HEK293T (cell line): ENCODE measurements at regions not wholly inside any gene's neighbourhood (a gene's known extent, or its start where the extent isn't known, plus 50 kb on each side); places are given as distances from the start of the nearest gene placed in this dataset.

Experiments used
- BHLHE40 ChIP-seq: fragments of 450-650 bp; IDR thresholded peaks from 2 replicates; pipeline ENCODE4 v1.6.1; 2016; ENCODE audit warnings: mild to moderate bottlenecking, moderate library complexity, borderline replicate concordance
- ELF4 ChIP-seq: fragments of 450-650 bp; IDR thresholded peaks from 2 replicates; pipeline ENCODE4 v1.6.1; 2017; ENCODE audit warnings: antibody characterized with exemption
- FOXK2 ChIP-seq: fragments of 450-650 bp; IDR thresholded peaks from 2 replicates; pipeline ENCODE4 v1.6.1; 2016; ENCODE audit warnings: mild to moderate bottlenecking
- FOXM1 ChIP-seq: fragments of 450-650 bp; IDR thresholded peaks from 2 replicates; pipeline ENCODE4 v1.6.1; 2017; ENCODE audit warnings: mild to moderate bottlenecking, borderline replicate concordance
- L3MBTL2 ChIP-seq: fragments of 450-650 bp; conservative IDR thresholded peaks from 2 replicates; pipeline ENCODE4 v1.6.1; 2016; ENCODE audit warnings: mild to moderate bottlenecking
- NFRKB ChIP-seq: fragments of 450-650 bp; IDR thresholded peaks from 2 replicates; pipeline ENCODE4 v1.6.1; 2016; ENCODE audit warnings: mild to moderate bottlenecking, moderate library complexity
- ZNF384 ChIP-seq: fragments of 450-650 bp; IDR thresholded peaks from 2 replicates; pipeline ENCODE4 v1.6.1; 2016
- TF ChIP-seq, protein P1 (sequence below): fragments of 450-650 bp; IDR thresholded peaks from 2 replicates; pipeline ENCODE4 v1.6.1; 2016

DNA sequence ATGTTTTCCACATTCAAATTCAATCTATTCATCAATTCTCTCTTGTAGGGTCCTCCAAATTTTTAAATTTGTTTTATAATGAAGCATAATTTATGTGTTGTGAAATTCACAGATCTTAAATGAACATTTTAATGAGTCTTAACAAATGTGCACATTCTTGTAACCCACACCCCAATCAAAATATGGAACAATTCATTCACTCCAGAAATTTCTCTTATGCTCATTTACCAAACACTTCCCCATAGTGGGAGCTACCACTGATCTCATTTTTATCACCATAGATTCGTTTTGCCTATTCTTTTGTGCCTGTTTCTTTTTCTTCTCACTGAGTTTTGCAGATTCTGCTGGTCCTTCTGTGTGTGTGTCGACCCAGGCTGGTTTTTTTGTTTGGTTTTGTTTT is 664.1 kb downstream of the EFNB2 start:
- TF ChIP-seq NFRKB = no peak
- TF ChIP-seq L3MBTL2 = no peak
- no peak for TF ChIP-seq FOXM1
- TF ChIP-seq, protein P1, sequence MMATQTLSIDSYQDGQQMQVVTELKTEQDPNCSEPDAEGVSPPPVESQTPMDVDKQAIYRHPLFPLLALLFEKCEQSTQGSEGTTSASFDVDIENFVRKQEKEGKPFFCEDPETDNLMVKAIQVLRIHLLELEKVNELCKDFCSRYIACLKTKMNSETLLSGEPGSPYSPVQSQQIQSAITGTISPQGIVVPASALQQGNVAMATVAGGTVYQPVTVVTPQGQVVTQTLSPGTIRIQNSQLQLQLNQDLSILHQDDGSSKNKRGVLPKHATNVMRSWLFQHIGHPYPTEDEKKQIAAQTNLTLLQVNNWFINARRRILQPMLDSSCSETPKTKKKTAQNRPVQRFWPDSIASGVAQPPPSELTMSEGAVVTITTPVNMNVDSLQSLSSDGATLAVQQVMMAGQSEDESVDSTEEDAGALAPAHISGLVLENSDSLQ = no peak
- no peak for TF ChIP-seq ZNF384
- no peak for TF ChIP-seq BHLHE40
- no peak for TF ChIP-seq ELF4
- no peak for TF ChIP-seq FOXK2
